H1 (cell line): ENCODE measurements at regions not wholly inside any gene's neighbourhood (a gene's known extent, or its start where the extent isn't known, plus 50 kb on each side); places are given as distances from the start of the nearest gene placed in this dataset.

Source experiments
- CTCF ChIA-PET: fragments of 300-600 bp; sonication (Branson Sonifier 250); formaldehyde crosslinking; loops from one replicate; lab custom pipeline; 2021; ENCODE audit not compliant: partially characterized antibody; lab: Charles Lee
- POLR2A ChIA-PET: fragments of 300-600 bp; sonication (Branson Sonifier 250); formaldehyde crosslinking; loops from one replicate; lab custom pipeline; 2021; ENCODE audit warnings: inconsistent platforms; ENCODE audit not compliant: partially characterized antibody; lab: Charles Lee
- DNase-seq, 2 experiments: peaks; one replicate each; pipeline versions ENCODE4 v3.0.0 to v3.0.0-alpha.2; 2010 to 2022; ENCODE audit warnings: low spot score in 2 of 2, low read depth in 1 of 2, mixed read lengths in 1 of 2
- FAIRE-seq: peaks from 2 replicates; lab custom pipeline; 2011; peaks lifted over from hg19 to GRCh38; lab: Jason Lieb, UNC
- H2AFZ ChIP-seq: 2 replicates; pipeline ENCODE4 v1.8.1; 2012; ENCODE audit warnings: low read length, inconsistent platforms
- H2AK5ac ChIP-seq: 2 replicates; pipeline ENCODE4 v1.6.1; 2013; ENCODE audit warnings: low read depth, low read length
- H2BK120ac ChIP-seq: replicated peaks from 2 replicates; pipeline ENCODE3; 2013; ENCODE audit warnings: low read depth, low read length, inconsistent platforms
- H2BK12ac ChIP-seq: 2 replicates; pipeline ENCODE4 v1.6.1; 2013; ENCODE audit warnings: low read depth, low read length
- H2BK15ac ChIP-seq: 2 replicates; pipeline ENCODE4 v1.6.1; 2013; ENCODE audit warnings: low read length
- H2BK20ac ChIP-seq: 2 replicates; pipeline ENCODE4 v1.6.1; 2013; ENCODE audit warnings: low read length
- H2BK5ac ChIP-seq: 2 replicates; pipeline ENCODE4 v1.6.1; 2013; ENCODE audit warnings: low read depth, low read length
- H3K14ac ChIP-seq: 2 replicates; pipeline ENCODE4 v1.6.1; 2013; ENCODE audit warnings: inconsistent platforms; ENCODE audit not compliant: insufficient read length
- H3K18ac ChIP-seq: 2 replicates; pipeline ENCODE4 v1.6.1; 2013; ENCODE audit warnings: low read length; ENCODE audit errors: extremely low read depth
- H3K23ac ChIP-seq: 2 replicates; pipeline ENCODE4 v1.6.1; 2013; ENCODE audit warnings: inconsistent platforms; ENCODE audit not compliant: insufficient read length
- H3K23me2 ChIP-seq: 2 replicates; pipeline ENCODE4 v1.6.1; 2013; ENCODE audit warnings: low read depth, low read length
- H3K27ac ChIP-seq: 2 replicates; pipeline ENCODE4 v1.6.1; 2011; ENCODE audit warnings: low read depth, low read length, inconsistent platforms
- H3K27me3 ChIP-seq, 4 experiments: replicated peaks in 1 of 4; 1 replicate in 1 of 4; 2 replicates in 3 of 4; pipeline versions ENCODE4 v1.6.1 to v1.8.1; 2011 to 2013; ENCODE audit warnings: low read length in 3 of 4, mild to moderate bottlenecking in 3 of 4, inconsistent platforms in 2 of 4, mixed read lengths in 2 of 4, moderate library complexity in 1 of 4; ENCODE audit not compliant: control insufficient read depth in 3 of 4, insufficient read depth in 3 of 4; ENCODE audit errors: extremely low read depth in 1 of 4
- H3K36me3 ChIP-seq, 4 experiments: 2 replicates each; pipeline versions ENCODE4 v1.6.1 to v1.8.1; 2011 to 2013; ENCODE audit warnings: mild to moderate bottlenecking in 4 of 4, low read length in 3 of 4, moderate library complexity in 2 of 4, control low read depth in 1 of 4, inconsistent platforms in 1 of 4; ENCODE audit not compliant: insufficient read depth in 4 of 4, control insufficient read depth in 2 of 4
- H3K4ac ChIP-seq: replicated peaks from 2 replicates; pipeline ENCODE3; 2013; ENCODE audit warnings: low read length, low read depth, mixed read lengths, inconsistent platforms; ENCODE audit not compliant: insufficient read length
- H3K4me1 ChIP-seq, 4 experiments: replicated peaks in 1 of 4; 1 replicate in 1 of 4; 2 replicates in 3 of 4; pipeline versions ENCODE4 v1.6.1 to v1.8.1; 2011 to 2013; ENCODE audit warnings: low read length in 3 of 4, inconsistent platforms in 2 of 4, mixed read lengths in 1 of 4; ENCODE audit not compliant: insufficient read depth in 4 of 4, control insufficient read depth in 3 of 4
- H3K4me2 ChIP-seq, 2 experiments: 2 replicates each; pipeline versions ENCODE4 v1.6.1 to v1.8.1; 2011 to 2013; ENCODE audit warnings: low read depth in 2 of 2, low read length in 2 of 2, control low read depth in 1 of 2, inconsistent platforms in 1 of 2, mild to moderate bottlenecking in 1 of 2; ENCODE audit not compliant: insufficient read depth in 1 of 2
- H3K4me3 ChIP-seq, 4 experiments: fragments of 200-600, 300-600 bp in 1 of 4; sonication (generic), shearing (Covaris generic), sonication (Bioruptor Twin) in 1 of 4; 2 replicates each; pipeline versions ENCODE4 v1.5.1 to v1.8.1; 2011 to 2016; ENCODE audit warnings: low read length in 4 of 4, low read depth in 3 of 4, control low read depth in 2 of 4, inconsistent platforms in 2 of 4, mild to moderate bottlenecking in 2 of 4, mixed read lengths in 1 of 4, moderate library complexity in 1 of 4; ENCODE audit not compliant: insufficient read depth in 2 of 4; ENCODE audit errors: extremely low read depth in 1 of 4
- H3K56ac ChIP-seq: replicated peaks from 2 replicates; pipeline ENCODE3; 2013; ENCODE audit warnings: low read depth, mild to moderate bottlenecking, mixed read lengths, low read length, inconsistent platforms; ENCODE audit not compliant: insufficient read length
- H3K79me1 ChIP-seq: 2 replicates; pipeline ENCODE4 v1.6.1; 2013; ENCODE audit warnings: low read depth, low read length, control low read depth
- H3K79me2 ChIP-seq, 2 experiments: 2 replicates each; pipeline versions ENCODE4 v1.6.1 to v1.8.1; 2012 to 2013; ENCODE audit warnings: low read length in 2 of 2, mild to moderate bottlenecking in 2 of 2, inconsistent platforms in 1 of 2; ENCODE audit not compliant: insufficient read depth in 2 of 2, control insufficient read depth in 1 of 2
- H3K9ac ChIP-seq, 4 experiments: replicated peaks in 1 of 4; 1 replicate in 1 of 4; 2 replicates in 3 of 4; pipeline versions ENCODE4 v1.6.1 to v1.8.1; 2011 to 2013; ENCODE audit warnings: low read depth in 3 of 4, low read length in 3 of 4, control low read depth in 2 of 4, mild to moderate bottlenecking in 2 of 4, moderate library complexity in 2 of 4, inconsistent platforms in 1 of 4; ENCODE audit errors: extremely low read depth in 1 of 4
- H3K9me3 ChIP-seq, 2 experiments: 2 replicates each; pipeline versions ENCODE4 v1.6.1 to v1.8.1; 2012 to 2013; ENCODE audit warnings: mild to moderate bottlenecking in 2 of 2, moderate library complexity in 2 of 2, control low read depth in 1 of 2, inconsistent platforms in 1 of 2, low read depth in 1 of 2, low read length in 1 of 2, mixed read lengths in 1 of 2; ENCODE audit not compliant: insufficient read depth in 2 of 2
- H4K20me1 ChIP-seq, 2 experiments: replicated peaks in 1 of 2; 2 replicates each; pipeline versions ENCODE3 to v1.8.1; 2011 to 2013; ENCODE audit warnings: inconsistent platforms in 2 of 2, low read length in 2 of 2, mild to moderate bottlenecking in 1 of 2; ENCODE audit not compliant: insufficient read depth in 2 of 2, control insufficient read depth in 1 of 2
- H4K5ac ChIP-seq: 2 replicates; pipeline ENCODE4 v1.6.1; 2013; ENCODE audit warnings: low read length, low read depth, mixed read lengths, inconsistent platforms; ENCODE audit not compliant: insufficient read length
- H4K8ac ChIP-seq: 2 replicates; pipeline ENCODE4 v1.8.0; 2013; ENCODE audit warnings: mild to moderate bottlenecking, moderate library complexity, low read length, inconsistent platforms; ENCODE audit not compliant: insufficient read depth; ENCODE audit errors: extremely low read depth
- H4K91ac ChIP-seq: replicated peaks from 2 replicates; pipeline ENCODE3; 2013; ENCODE audit warnings: low read length, mixed read lengths, inconsistent platforms; ENCODE audit not compliant: insufficient read length
- BCL11A ChIP-seq, 2 experiments: IDR thresholded peaks; one replicate each; pipeline ENCODE4 v1.6.1; 2011; ENCODE audit warnings: low read depth in 2 of 2, low read length in 2 of 2, mild to moderate bottlenecking in 2 of 2
- CBX8 ChIP-seq: fragments of 300-800, 300-1000 bp; sonication (generic); IDR thresholded peaks from 2 replicates; pipeline ENCODE4 v1.7.1; 2016; ENCODE audit warnings: low read depth, low read length, borderline replicate concordance
- CREB1 ChIP-seq: IDR thresholded peaks from 2 replicates; pipeline ENCODE4 v1.6.1; 2012; ENCODE audit warnings: inconsistent platforms
- EP300 ChIP-seq, 2 experiments: IDR thresholded peaks; 1 replicate in 1 of 2; 2 replicates in 1 of 2; pipeline ENCODE4 v1.6.1; 2011 to 2012; ENCODE audit warnings: low read depth in 2 of 2, low read length in 2 of 2, mild to moderate bottlenecking in 2 of 2, borderline replicate concordance in 1 of 2, inconsistent platforms in 1 of 2, moderate library complexity in 1 of 2
- JUN ChIP-seq: IDR thresholded peaks from 2 replicates; pipeline ENCODE4 v1.6.1; 2011; ENCODE audit warnings: low read depth, mild to moderate bottlenecking, improper control_type of control experiment, low read length
- KDM1A ChIP-seq: fragments of 200-600, 300-600 bp; sonication (generic); IDR thresholded peaks from 2 replicates; pipeline ENCODE4 v1.7.1; 2016; ENCODE audit warnings: mild to moderate bottlenecking, low read length, borderline replicate concordance
- NANOG ChIP-seq: IDR thresholded peaks from 2 replicates; pipeline ENCODE4 v1.6.1; 2011; ENCODE audit warnings: low read length, low read depth, mild to moderate bottlenecking, inconsistent platforms; ENCODE audit not compliant: insufficient read depth, poor library complexity, severe bottlenecking
- POLR2A ChIP-seq, 2 experiments: IDR thresholded peaks; 1 replicate in 1 of 2; 2 replicates in 1 of 2; pipeline ENCODE4 v1.6.1; 2011; ENCODE audit warnings: low read depth in 2 of 2, low read length in 2 of 2, mild to moderate bottlenecking in 2 of 2; ENCODE audit errors: control extremely low read depth in 1 of 2
- POLR2AphosphoS5 ChIP-seq: IDR thresholded peaks from 2 replicates; pipeline ENCODE4 v1.6.1; 2011; ENCODE audit warnings: low read depth, low read length
- RBBP5 ChIP-seq: IDR thresholded peaks from 2 replicates; pipeline ENCODE4 v1.7.1; 2012; ENCODE audit warnings: low read depth, mild to moderate bottlenecking, inconsistent platforms, low read length, moderate library complexity, borderline replicate concordance
- RXRA ChIP-seq: IDR thresholded peaks from 2 replicates; pipeline ENCODE4 v1.6.1; 2011; ENCODE audit warnings: low read depth, mild to moderate bottlenecking, low read length, moderate library complexity; ENCODE audit not compliant: insufficient read depth
- SIN3A ChIP-seq, 2 experiments: IDR thresholded peaks in 1 of 2; conservative IDR thresholded peaks in 1 of 2; 2 replicates each; pipeline ENCODE4 v1.6.1; 2011 to 2012; ENCODE audit warnings: low read length in 2 of 2, improper control_type of control experiment in 1 of 2, low read depth in 1 of 2, mild to moderate bottlenecking in 1 of 2
- TEAD4 ChIP-seq: IDR thresholded peaks from 2 replicates; pipeline ENCODE4 v1.6.1; 2012; ENCODE audit warnings: low read depth, low read length, inconsistent platforms, mixed read lengths
- ZNF274 ChIP-seq: IDR thresholded peaks from 2 replicates; pipeline ENCODE4 v1.7.0; 2012; ENCODE audit warnings: low read length, borderline replicate concordance; ENCODE audit errors: extremely low read depth
- WGBS, 2 experiments: shearing (Covaris generic) in 1 of 2; methylation state at CpG; one replicate each; pipeline versions ENCODE4 v1.1.6 to v1.1.7; 2013 to 2015; ENCODE audit warnings: low lambda C conversion rate in 2 of 2, mixed read lengths in 2 of 2, inconsistent platforms in 1 of 2, low coverage in 1 of 2, missing lambda C conversion rate in 1 of 2; ENCODE audit not compliant: insufficient replicate concordance in 2 of 2, insufficient coverage in 1 of 2, insufficient read length in 1 of 2; ENCODE audit errors: extremely low coverage in 1 of 2, missing lambda C conversion rate in 1 of 2; 5-methylcytosine and 5-hydroxymethylcytosine counted together

DNA sequence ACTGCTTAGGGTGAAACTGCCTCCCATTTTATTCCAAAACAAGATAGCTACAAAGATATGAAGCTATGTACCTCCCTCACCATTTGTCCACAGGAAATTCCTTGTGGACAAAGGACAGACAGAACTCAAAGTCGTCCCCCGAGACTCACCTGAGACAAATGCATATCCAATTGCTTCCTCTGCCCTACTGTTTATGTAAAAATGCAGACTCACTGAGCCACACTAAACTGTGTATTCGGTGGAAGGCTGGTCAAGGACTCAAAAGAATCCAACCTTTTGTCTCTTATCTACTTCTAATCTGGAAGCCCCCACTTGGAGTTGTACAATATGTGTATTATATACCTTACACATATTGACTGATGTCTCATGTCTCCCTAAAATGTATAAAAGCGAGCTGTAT is 288.0 kb upstream of the ERCC4 start:
- Histone ChIP-seq H3K4me2 (no peak overlapping the region), H2BK5ac (no peak overlapping the region; the same call in 1 of the 2 replicates), H3K79me1 (no peaks in the 10 kb centered on the region), H2BK15ac (no peak overlapping the region), H4K20me1 (no peaks in the 10 kb centered on the region), H3K4me1 (peaks cover 0 to 4% (median 0%) of the 10 kb centered on the region in 4 experiments; a peak in 1 of 7 replicates), H3K36me3 (no peaks in the 10 kb centered on the region), H3K56ac (no peak overlapping the region), H3K27ac (no peak overlapping the region), H3K79me2 (no peaks in the 10 kb centered on the region), H2BK12ac (no peak overlapping the region; the same call in 1 of the 2 replicates), H3K14ac (no peak overlapping the region), H4K8ac (no peak overlapping the region), H3K23me2 (no peaks in the 10 kb centered on the region), H2BK120ac (no peak overlapping the region), H4K5ac (no peak overlapping the region), H3K9me3 (no peaks in the 10 kb centered on the region), H2AFZ (no peak overlapping the region), H4K91ac (no peak overlapping the region), H2BK20ac (no peak overlapping the region; the same call in 1 of the 2 replicates), H2AK5ac (no peak overlapping the region), H3K4ac (no peak overlapping the region), H3K23ac (no peak overlapping the region), H3K18ac (no peak overlapping the region), H3K4me3 (no peak overlapping the region), H3K9ac (no peak overlapping the region), H3K27me3 (no peaks in the 10 kb centered on the region)
- no peak for FAIRE-seq
- TF ChIP-seq RXRA, result no peak
- TF ChIP-seq CBX8, result no peak
- TF ChIP-seq POLR2AphosphoS5, result no peak
- TF ChIP-seq CREB1, result no peak
- no peak for TF ChIP-seq RBBP5
- TF ChIP-seq TEAD4, result no peak
- no peak for TF ChIP-seq KDM1A
- no peak for TF ChIP-seq BCL11A (IDR thresholded peaks at IDR 0.05; ENCODE audit: low read depth in 2 of 2, low read length in 2 of 2)
- no peak for TF ChIP-seq SIN3A (conservative IDR thresholded peaks at IDR 0.05 in 1 of 2, IDR thresholded peaks at IDR 0.05 in 1 of 2; ENCODE audit: low read depth in 1 of 2, low read length in 2 of 2)
- TF ChIP-seq POLR2A (IDR thresholded peaks at IDR 0.05; ENCODE audit: control extremely low read depth in 1 of 2, low read depth in 2 of 2, low read length in 2 of 2), result no peak
- no peak for TF ChIP-seq JUN
- no peak for TF ChIP-seq EP300 (IDR thresholded peaks at IDR 0.05; ENCODE audit: borderline replicate concordance in 1 of 2, low read depth in 2 of 2, low read length in 2 of 2)
- TF ChIP-seq NANOG, result no peak
- TF ChIP-seq ZNF274, result no peak
- DNase-seq, result no peak
- CTCF ChIA-PET, result no interaction called here
- 56% methylated on average over 4 of the region's 4 CpGs; no CpG with 5 or more reads in 1 of the 2 experiments for WGBS, 2 experiments
- POLR2A ChIA-PET, result interaction anchor here (1.7 kb wide), 1 partner anchor 16 kb away, joined by 4 read pairs; no protein-coding TSS in a partner anchor
